ENCODE measurements at regions not wholly inside any gene's neighbourhood (a gene's known extent, or its start where the extent isn't known, plus 50 kb on each side); places are given as distances from the start of the nearest gene placed in this dataset.

DNA sequence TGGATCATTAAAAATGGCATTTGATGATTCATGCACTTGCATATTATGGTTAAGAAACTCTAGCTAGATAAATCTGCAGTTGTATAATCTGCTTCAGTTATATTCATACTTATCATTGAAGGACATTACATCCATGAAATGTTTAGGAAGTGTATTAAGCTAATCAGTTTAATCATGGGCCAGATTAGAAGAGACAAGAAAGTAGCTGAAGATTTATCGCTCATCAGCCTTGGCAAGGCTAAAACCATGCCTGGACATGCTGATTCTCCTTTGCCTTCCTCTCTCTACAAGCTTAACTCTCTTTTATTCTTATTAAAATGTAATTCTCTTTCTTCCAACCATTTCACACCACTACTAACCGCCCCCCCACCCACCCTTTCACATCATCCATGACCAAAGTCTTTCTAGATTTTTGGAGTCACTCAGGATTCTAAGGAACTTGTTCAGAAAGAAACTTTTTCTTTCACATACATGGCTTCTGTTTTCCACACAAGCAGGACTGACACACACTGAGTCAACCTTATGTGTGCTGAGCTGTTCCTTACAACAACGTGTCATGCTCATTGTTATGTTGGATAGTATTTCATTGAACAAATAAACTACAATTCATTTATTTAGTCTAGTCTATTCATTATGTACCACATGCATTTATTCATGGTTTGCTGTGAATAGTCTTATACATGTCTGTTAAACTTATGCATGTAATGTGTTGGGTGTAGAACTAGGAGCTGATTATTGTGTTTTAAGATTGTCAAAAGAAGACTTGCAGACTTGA, 227.3 kb upstream of the SP8 start:
- Histone ChIP-seq H2AFZ (ENCODE audit: control insufficient read depth, low read depth, low read length) (no peak overlapping the region), H3K27me3 (replicated peaks in 1 of 2; ENCODE audit: control insufficient read depth in 2 of 2, insufficient read depth in 2 of 2, low read length in 1 of 2) (no peaks in the 10 kb centered on the region), H3K9me3 (replicated peaks; ENCODE audit: control insufficient read depth, insufficient read depth, low read length) (no peaks in the 10 kb centered on the region; the same call in 2 of the 3 replicates), H3K4me3 (no peak overlapping the region), H3K79me2 (ENCODE audit: control insufficient read depth, insufficient read depth, low read length) (no peaks in the 10 kb centered on the region), H3K27ac (ENCODE audit: control insufficient read depth, insufficient read depth) (no peak overlapping the region), H3K4me1 (ENCODE audit: control insufficient read depth, insufficient read depth, low read length) (no peaks in the 10 kb centered on the region), H3K36me3 (ENCODE audit: control insufficient read depth in 2 of 2, insufficient read depth in 2 of 2, low read length in 1 of 2) (no peaks in the 10 kb centered on the region), H3K9ac (ENCODE audit: control insufficient read depth, insufficient read depth, low read length) (no peak overlapping the region), H4K20me1 (ENCODE audit: control insufficient read depth, insufficient read depth) (no peaks in the 10 kb centered on the region), H3K4me2 (ENCODE audit: control insufficient read depth, insufficient read depth) (no peak overlapping the region)
- ChIA-PET SMC1A (ENCODE audit: uncharacterized antibody, unreplicated experiment) (interaction anchor here (1.1 kb wide), 1 partner anchor 10 kb away, joined by 3 read pairs; no protein-coding TSS in a partner anchor), RAD21 (ENCODE audit: unreplicated experiment) (no interaction called here), POLR2A (no interaction called here), CTCF (no interaction called here)
- TF ChIP-seq ZNF274 (IDR thresholded peaks at IDR 0.05; ENCODE audit: insufficient read depth, insufficient read length) (no peak), SIN3A (IDR thresholded peaks at IDR 0.05; ENCODE audit: low read depth, low read length) (no peak), NR2F1 (conservative IDR thresholded peaks at IDR 0.05) (no peak), WRNIP1 (IDR thresholded peaks at IDR 0.05; ENCODE audit: borderline replicate concordance, low read depth, low read length) (no peak), SRF (IDR thresholded peaks at IDR 0.05; ENCODE audit: low read depth in 2 of 2, low read length in 2 of 2) (no peak), POLR2AphosphoS5 (IDR thresholded peaks at IDR 0.05; ENCODE audit: low read length) (no peak), ZNF24 (IDR thresholded peaks at IDR 0.05) (no peak), SP1 (IDR thresholded peaks at IDR 0.05; ENCODE audit: low read depth, low read length) (no peak), IKZF1 (conservative IDR thresholded peaks at IDR 0.05) (no peak), LARP7 (IDR thresholded peaks at IDR 0.05) (no peak), MTA3 (IDR thresholded peaks at IDR 0.05; ENCODE audit: borderline replicate concordance, low read length) (no peak), ZNF217 (IDR thresholded peaks at IDR 0.05) (no peak), RBBP5 (conservative IDR thresholded peaks at IDR 0.05) (no peak), HDGF (IDR thresholded peaks at IDR 0.05) (no peak), ASH2L (IDR thresholded peaks at IDR 0.05; ENCODE audit: borderline replicate concordance, low read depth) (no peak)
- in situ Hi-C loops (cut with MboI) (no loop called here), intact Hi-C loops (cut with micrococcal nuclease; ENCODE audit: unreplicated experiment) (no loop called here)
- ATAC-seq (no peak), DNase-seq (ENCODE audit: low read depth, low spot score) (no peak), FAIRE-seq (no peak)
- BruUV-seq (replicated peaks) = no TSS peak
- WGBS (ENCODE audit: insufficient coverage, insufficient replicate concordance, low lambda C conversion rate, missing lambda C conversion rate) = 1% methylated on average over 3 of the region's 3 CpGs
